ENCODE measurements at regions not wholly inside any gene's neighbourhood (a gene's known extent, or its start where the extent isn't known, plus 50 kb on each side); places are given as distances from the start of the nearest gene placed in this dataset.

DNA sequence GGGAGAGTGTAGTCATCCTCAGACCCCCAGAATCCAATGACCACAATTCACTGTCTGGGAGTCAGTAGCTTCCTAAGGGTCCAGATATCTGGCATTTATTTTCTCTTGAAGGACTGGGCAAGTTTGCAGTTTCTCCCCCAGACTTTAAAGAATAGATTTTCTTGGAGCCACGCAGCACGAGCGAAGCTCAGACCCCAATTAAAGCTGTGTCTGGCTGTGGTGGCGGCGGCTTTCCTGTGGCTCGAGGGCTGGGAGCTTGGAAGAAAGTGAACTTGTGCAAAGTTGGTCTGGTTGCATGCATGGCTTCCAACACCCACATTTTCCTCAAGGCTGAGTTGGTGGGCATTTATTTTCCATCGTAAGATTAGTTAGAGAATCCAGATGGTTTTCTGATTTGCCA is 105.0 kb downstream of the ACKR3 start:
- no peak for DNase-seq

DNA sequence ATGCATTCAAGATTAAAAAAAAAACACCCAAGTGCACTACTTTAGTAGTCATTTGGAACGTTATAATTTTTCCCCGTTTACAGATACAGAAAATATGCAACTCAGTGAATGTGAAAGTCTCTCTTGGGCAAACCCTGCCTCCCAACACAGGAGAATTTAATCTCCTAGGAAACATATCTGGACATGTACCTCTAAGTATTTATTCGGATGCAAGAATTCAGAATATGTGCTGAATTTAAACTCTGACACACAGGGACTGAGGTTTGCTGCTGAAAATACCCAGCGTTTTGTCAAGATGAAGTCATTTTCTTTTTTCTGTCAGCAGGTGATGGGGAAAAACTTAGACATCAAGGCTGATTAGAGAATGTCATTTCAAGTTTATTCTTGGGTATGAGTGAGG is 105.4 kb downstream of the ACKR3 start:
- no peak for DNase-seq

DNA sequence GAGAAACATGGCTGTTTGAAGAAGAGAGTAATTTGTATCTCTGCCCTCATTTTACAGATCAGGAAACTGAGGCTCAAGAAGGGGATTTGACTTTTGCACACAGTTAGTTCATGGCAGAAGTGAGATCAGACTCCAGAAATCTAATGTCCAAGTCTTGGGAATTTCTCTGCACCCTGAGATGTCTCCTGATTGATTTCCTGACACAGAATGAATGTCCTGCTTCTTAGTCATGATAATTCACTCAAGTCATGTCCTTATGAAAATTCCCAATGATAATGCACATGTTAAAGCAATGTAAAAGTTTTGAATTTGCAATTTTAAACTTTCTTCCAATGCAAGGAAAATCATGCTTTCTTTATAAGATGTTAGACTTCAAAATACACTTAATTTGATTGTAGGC is 105.9 kb downstream of the ACKR3 start:
- no peak for DNase-seq

DNA sequence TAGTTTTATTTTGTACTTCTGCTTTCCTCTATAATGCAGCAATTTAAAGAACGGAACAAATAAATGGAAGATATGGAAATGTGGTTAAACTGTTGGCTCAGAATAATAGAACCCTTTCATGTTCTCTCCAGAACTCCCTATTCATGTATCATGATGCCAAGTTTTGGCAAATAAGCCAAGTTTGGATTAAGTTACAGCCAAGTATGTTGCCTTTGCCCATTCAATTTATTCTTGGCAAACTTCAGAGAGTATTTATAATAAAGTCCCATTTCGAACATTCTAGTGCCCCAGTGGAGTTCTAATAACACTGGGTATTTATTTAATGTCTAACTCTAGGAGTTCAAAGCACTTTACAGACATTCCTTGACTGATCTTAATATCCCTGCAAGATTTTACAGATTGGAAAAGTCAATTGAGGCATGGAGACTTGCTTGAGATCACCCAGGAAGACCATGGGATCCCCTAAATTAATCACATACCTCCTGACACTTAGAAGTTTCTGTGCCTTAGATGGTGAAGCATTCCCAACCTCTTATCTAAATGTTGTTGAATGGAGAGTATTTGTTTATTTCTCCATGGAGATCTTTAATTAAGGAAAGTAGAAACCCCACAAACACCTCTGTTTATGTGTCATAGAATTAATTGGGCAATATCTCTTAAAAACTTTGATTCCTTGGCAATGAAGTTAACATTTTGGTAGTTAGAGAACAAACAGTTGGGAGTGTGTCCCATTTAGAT is 106.7 kb downstream of the ACKR3 start:
- no peak for DNase-seq

DNA sequence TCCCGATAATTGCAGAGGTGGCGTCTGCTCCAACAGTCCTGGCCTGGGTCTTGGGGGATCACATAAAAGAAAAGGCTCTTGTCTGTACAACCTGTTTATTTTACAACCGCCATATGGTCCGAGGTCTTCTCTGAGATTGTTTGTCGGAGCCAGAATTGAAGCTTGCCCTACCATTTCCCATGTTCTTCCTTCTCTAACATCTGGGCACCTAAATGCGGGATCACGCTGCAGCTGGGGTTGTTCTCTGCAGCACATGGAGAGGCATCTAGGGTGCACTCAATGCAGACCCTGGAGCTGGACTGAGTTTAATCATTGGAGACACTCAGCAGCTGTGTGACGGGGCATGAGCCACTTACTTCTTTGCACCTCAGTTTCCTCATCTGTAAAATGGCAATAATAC is 107.7 kb downstream of the ACKR3 start:
- no peak for DNase-seq

DNA sequence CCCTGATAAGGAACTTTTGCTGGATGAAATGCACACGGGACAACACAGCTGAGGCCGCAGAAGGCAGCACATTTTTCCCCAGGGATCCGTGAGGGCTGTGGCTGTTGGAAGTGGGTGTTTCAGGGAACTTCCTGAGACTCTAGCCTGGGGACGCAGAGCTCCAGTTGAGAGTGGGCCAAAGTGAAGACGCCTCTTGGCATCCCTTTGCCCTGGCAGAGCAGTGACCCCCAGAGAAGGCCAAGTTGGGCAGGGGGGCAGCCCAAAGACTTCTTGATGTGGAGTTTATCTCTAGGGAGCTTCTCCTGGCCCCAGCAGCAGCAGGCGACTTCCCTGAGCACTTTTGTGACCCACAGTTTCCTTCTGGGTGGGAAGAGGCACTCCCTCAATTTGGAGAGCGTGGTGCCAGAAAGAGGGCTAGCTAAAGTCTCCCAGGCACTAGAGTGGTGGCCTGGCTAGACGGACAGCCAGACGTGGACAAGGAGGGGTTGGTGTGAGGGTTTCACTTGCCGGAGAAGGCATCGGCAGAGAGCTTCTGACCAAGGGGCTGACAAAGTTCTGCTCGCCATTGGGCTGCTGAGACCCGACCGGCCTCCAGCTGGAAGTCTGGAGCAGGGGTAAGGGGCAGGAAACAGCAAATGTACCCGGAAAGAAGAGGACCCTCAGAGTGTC is 108.8 kb downstream of the ACKR3 start:
- no peak for DNase-seq

DNA sequence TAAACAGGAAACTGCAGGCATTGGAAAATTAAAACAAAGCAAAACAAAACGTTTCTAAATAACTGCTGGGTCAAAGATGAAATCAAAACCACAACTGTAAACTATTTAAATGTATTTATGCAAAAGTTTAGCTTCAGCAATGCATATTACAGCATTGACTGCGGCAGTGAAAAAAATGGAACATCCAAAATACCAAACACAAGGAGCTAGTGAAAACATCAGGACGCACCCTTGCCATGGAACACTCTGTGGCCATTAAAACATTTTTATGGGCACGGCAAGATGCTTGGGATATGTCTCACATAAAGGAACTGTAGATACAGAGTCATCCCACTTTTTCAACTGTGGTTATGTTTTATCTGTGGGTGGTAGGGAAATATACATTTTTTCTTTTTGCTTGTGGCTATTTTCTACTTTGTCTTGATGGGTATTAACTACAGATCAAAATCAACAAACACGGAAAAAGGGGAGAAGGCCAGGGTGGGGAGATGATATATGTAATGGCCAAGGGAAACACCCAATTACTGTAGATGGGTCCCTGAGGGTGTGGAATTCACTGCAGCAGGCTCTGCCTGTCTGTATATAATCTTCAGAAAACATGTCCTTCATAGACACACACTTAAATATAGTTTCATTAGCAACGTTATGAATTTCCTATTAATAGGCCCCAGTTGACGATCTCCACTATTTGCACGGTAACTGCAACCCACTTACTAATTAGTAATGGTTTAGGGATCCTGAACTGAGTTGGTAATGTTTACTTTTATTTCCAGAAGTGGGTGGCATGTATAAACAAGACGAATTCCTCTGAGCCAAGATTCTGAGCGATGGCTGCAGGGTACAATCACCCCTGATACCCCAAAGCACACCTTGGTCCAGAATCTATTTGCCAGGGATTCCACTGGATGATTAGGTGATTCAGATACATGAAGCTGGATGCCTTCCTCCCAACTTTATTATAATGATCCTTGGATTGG is 110.5 kb downstream of the ACKR3 start:
- no peak for DNase-seq

DNA sequence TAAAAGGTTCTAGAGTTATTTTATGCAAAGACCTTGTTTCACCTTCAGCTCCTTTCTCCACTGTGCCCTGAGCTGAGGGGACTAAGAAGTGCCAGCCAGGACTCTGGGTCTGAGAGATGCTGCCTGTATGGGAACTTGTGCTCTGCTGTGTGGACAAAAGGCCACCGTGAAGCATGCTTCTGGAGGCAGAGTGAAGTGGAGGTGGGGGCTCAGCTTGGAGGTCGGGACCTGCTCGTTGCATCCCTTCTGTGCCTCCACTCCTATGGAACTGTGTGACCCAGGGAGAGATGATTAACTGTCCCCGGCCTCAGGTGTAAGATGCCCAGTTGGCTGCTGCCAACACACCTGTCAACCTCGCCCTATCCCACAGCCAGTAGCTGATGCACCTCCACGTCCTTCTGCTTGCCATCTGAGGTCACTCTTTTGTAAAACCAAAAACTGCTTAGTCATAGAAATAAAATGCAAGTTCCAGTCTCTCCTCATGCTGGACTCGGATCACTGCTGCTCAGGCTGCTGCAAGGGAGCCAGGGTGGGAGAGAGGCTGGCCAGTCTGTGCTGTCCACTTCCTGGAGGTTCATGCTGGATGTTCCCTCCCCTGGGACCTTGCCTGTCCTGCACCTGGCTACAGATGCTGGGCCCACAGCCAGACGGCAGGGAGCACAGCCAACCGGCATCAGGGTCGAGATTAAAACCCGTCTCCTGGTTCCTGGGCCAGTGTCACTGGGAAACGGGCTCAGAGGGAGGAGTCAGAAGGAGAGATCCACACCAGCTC is 113.2 kb downstream of the ACKR3 start:
- no peak for DNase-seq

DNA sequence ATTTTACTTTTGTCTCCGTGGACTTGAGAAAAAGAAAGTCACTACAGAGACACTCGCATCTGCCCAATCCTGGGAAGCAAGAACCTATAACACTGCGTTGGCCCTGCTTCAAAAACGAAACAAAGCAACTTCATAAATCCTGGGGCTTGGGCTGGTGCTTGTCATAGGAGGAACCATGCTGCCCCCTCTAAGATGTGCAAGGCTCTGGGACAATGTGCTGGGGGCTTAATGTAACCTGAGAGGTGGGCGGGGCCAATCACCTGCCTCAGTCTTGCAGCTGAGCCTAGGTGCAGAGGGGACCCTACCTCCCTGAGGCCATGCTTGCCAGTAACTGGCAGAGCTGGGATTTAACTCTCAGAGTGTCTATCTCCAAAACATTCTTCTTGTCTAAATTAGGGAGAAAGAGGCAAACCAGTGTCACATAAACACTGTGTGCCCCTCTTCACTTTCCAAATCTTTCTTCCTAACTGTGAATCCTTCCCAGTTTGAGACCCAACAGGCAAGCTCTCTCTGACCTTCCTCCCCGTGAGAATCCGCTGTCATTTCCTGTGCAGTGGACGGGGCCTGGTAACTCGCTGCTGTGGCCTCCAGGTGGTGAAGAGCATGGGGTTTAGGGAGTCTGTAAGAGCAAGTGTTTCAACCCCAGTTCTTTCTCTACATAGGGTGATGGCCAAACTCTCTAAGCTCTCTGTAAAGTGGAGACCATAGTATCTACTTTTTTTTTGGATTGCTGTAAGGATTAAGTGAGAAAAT is 115.1 kb downstream of the ACKR3 start:
- DNase-seq = no peak

DNA sequence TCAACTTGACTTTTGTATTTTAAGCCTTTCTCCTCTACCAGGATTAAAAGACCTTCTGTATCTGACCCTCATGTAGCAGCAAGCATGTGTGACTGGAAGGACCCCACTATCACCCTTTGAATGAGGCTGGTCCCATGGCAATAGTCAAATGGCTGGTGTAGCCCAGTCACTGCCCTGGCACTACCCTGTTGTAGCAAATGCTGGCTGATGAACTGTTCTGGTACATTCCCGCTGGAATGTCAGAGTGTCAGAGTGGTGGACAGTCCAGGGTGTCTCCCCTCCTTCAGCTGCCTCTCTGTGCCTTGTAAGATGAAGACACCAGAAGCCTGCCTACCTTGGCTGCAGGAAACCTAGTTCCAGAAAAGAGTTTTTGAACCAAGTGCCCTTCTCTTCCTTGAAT is 115.7 kb downstream of the ACKR3 start:
- no peak for DNase-seq

DNA sequence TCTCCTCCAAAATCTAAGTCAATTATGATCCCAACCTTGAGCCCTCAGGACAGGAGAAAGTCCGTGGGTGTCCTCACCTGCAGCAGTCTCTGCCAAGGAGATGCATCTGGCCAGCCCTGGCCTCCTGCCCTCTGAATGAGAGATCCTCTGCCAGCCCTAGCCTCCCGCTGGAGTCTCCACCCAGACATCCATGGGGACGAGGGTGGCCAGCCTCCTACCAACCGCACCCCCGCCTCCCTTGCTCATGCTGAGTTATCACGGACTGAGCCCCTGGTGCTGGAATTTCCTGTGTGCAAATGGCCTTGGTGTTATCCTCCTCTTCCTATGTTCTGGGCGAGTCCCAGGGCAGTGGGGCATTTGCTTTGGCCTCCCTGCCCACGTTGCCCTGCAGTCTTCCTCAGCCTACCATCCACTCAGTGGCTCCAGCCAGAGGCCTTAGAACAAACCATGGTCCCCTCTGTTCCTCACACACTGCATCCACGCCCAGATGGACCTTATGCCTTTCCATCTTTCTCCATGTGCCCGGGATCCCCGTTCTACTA is 116.4 kb downstream of the ACKR3 start:
- DNase-seq = no peak

DNA sequence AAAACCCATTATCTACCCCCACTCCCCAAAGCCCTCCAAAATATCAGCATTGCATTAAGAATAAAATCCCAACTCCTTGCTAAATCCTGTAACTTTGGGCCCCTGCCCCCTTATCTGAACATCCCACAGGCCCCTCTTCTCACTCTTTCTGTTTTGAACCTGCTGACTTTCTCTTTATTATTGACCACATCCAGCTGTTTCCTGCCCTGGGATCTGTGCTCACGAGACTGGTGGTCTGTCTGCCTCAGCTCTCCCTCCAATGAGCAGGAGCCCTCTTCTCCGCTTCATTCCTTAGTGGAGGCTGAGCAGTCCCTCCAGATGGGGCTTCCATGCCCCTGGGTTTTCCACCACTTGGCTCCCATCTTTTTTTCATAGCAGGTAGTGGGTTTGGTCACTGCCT is 116.9 kb downstream of the ACKR3 start:
- DNase-seq = no peak

DNA sequence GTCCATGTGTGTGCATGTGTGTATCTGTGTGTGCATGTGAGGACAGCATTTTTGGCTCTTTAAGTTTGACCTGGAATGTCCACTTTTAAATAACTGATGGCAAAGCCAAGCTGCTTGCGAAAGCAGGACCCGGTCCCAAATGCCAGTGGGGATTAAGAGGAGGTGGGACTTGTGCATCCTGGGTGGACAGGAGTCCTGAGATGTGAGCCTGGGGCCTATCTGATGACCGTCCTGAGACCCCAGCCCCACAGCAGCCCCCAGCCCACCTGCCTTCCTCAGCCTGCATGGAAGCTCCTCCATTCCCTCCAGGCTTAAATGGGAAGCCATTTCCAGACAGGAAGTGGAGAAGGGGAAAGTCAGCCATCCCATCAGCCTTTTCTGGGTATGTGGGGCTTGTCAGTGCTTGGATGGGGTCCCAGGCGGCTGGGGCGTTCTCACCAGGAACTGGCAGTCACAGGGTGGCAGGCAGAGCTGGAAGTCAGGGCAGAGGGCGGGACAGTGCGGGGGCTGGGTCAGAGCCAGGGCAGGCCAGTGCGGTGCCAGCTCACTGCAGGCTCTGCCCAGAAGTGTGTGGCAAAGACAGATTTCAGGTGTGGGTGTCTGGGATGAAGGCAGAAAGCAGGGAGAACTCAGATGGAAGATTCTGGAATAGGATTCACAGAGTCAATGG is 117.8 kb downstream of the ACKR3 start:
- DNase-seq = no peak

DNA sequence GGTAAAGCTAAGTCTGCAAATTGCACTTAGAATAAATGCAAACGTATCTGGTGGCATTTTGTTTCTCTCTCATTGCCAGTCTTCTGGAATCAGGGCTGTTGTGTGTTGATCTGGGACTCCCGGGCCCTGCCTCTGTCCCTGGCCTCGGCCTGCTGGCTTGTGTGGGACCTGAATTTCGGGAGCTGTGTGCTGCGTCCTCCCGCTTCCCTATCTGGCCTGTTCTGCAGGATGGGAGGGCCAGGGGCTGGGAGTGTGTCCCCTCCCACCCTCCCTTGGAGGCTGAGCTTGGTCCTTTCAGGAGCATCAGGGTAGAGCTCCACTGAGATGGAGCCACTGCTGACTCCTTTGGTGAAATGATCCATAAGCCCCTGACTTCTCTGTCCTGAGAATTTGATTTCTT is 118.5 kb downstream of the ACKR3 start:
- no peak for DNase-seq

DNA sequence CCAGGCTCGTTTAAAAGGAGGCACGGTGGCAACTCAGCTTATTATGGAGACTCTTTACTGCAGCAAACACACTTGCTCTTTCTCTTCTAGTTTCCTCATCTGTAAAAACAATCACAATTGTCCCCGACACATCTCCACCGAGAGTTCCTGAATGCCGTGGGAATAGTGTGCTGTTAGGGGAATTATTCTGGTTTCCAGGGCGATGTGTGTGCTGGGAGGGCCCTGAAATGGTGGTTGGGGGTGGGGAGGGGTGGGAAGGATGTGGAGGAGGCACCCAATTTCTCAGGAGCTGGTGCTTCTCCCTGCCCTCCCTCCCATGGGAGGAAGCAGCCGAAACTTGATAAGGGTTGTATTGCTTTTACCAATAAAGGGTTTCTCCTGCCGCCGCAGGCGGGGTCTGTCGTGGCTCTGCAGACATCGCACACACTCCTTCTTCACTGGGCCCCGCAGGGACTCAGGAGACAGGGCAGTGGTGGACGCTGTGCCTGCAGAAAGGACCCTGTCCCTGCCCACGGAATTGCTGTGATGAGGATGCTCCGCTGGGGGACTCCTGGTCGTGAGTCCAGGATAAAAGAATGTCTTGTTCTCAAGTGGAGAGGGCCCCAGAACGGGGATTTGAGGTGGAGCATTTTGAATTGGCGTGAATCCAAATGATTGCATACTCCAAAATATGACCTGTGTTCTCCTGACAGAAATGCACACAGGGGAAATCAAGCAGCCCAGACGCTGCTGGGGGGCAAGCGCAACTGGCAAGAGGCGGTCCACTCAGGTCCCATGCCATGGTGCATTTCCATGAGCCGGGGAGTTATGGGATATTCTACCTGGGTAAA is 119.2 kb downstream of the ACKR3 start:
- DNase-seq = no peak

DNA sequence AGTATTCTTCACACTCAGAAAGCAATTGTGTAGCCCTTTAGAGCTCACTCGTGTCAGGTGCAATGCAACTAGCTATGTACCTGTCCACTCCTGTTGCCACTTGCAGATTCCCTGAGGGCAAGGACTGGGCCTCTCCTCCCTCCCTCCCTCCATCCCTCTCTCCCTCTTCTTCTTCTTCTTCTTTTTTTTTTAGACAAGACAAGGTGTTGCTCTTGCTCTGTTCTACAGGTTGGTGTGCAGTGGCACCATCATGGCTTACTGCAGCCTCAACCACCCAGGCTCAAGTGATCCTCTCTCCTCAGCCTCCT is 119.7 kb downstream of the ACKR3 start:
- DNase-seq = no peak

DNA sequence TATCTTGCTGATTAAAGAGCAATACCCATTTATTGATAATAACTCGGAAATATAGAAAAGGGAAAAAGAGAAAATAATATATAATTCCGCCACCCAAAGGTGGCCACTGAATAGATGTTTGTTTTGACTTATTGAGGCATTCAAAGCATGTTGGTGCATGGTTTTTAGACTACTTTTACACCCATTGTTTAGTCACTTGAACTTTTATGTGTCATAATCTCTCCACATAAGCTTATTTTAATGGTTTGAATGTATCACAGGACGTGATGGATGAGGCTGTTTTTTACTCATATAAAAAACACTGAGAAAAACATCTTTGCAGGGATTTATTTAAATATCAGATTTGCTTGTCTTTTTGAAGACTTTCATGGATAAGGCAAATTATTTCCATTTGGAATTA is 120.4 kb downstream of the ACKR3 start:
- DNase-seq = no peak

DNA sequence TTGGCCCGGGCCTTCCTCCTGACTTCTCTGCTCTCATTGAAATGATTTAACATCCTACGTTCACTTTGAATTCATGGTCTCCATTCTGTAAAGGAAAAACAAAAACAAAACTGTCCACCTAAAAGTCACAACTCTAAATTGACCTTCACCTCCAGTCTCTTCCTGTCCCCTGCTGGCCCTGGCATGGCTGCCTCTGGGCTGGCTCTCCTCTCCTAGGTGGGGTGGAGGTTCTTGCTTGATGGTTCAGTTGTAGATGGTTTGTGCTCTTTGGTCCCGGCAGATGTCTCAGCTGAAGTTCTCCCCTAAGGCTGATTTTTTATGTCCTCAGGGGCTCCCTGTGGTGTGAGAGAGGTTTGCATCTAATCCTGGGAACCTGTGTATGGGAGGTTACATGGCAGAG is 121.1 kb downstream of the ACKR3 start:
- DNase-seq = no peak

DNA sequence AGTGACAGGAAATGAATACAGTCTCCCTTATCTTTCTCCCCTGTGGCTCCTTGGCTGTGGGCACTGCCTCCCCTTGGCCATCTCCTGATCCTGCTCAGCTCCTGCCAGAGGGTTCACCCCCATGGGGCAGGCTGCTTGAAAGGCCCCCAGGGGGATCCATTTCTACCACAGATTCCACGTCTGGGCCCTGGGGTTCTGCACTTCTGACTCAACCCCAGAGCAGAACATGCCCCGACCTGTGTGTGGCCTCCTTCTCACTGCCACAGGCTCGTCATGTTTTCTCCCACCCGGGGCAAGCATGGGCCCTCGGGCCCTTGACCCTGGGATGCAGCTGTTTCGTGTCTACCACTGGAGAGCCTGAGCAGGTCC is 122.2 kb downstream of the ACKR3 start:
- no peak for DNase-seq

DNA sequence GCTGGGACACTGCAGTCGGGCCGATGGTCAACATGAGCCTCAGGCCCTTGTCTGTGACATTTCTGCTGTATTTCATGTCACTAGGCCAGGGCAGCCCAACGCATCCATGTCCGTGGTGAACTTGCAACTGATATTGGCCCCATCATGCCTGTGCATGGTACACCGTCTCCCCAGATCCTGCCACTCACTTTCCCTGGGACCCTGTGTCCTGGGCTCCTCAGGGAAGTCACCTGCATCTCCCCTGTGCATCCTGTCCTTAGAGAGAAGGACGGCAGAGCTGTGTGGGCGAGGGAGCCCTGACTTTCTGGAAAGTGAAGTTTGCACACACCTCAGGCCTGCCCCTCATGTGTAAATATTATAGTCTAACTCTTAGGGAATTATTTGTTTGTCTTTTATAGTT is 123.3 kb downstream of the ACKR3 start:
- no peak for DNase-seq

DNA sequence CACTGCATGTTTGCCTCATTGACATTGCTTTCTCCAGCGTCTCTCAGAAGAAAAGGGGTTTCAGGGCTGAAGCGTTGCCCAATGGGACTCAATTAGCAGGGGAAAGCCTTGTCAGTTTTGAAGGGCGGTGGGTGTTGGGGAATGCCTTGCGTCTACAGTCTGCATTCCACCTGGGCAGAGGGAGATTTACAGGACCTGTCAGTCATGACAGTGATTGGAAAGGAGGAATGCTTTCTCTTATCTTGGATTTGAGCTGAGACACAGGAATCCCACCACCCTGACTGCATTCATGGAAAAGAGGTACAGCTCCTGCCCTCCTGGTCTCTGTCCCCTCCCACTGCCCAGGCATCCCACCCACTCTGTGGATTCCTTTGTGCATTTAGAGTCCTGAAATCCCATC is 123.9 kb downstream of the ACKR3 start:
- no peak for DNase-seq
